ENCODE measurements at regions not wholly inside any gene's neighbourhood (a gene's known extent, or its start where the extent isn't known, plus 50 kb on each side); places are given as distances from the start of the nearest gene placed in this dataset.

- TF ChIP-seq CTCF (IDR thresholded peaks at IDR 0.05; ENCODE audit: low read depth, low read length) (no peak), EZH2phosphoT487 (IDR thresholded peaks at IDR 0.05; ENCODE audit: low read depth) (no peak)
Observed at GRCh38 chr5:33037076-33037475, 326.0 kb downstream of the NPR3 start.
